ENCODE measurements at regions not wholly inside any gene's neighbourhood (a gene's known extent, or its start where the extent isn't known, plus 50 kb on each side); places are given as distances from the start of the nearest gene placed in this dataset.

DNA sequence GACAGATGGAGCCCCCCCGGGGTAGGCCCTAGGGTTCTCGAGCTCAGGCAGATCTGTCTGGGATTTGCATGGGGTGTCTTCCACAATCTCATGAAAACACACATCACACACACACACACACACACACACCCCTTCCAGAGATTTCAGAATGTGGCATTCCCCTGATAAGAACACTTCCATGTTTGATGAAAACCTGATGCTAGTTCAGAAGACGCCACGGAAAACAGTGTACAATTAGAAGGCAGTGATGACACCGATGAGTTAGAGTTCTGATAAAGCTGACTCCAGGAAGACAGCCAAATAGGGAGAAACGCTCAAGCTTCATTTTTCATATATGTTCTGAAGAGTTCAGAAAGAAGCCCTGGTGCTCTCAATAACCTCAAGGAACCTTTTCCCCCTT lies 438.7 kb upstream of the JARID2 start:
- TF ChIP-seq, protein P1, sequence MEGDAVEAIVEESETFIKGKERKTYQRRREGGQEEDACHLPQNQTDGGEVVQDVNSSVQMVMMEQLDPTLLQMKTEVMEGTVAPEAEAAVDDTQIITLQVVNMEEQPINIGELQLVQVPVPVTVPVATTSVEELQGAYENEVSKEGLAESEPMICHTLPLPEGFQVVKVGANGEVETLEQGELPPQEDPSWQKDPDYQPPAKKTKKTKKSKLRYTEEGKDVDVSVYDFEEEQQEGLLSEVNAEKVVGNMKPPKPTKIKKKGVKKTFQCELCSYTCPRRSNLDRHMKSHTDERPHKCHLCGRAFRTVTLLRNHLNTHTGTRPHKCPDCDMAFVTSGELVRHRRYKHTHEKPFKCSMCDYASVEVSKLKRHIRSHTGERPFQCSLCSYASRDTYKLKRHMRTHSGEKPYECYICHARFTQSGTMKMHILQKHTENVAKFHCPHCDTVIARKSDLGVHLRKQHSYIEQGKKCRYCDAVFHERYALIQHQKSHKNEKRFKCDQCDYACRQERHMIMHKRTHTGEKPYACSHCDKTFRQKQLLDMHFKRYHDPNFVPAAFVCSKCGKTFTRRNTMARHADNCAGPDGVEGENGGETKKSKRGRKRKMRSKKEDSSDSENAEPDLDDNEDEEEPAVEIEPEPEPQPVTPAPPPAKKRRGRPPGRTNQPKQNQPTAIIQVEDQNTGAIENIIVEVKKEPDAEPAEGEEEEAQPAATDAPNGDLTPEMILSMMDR (IDR thresholded peaks at IDR 0.05; ENCODE audit: low read depth, low read length) = no peak

DNA sequence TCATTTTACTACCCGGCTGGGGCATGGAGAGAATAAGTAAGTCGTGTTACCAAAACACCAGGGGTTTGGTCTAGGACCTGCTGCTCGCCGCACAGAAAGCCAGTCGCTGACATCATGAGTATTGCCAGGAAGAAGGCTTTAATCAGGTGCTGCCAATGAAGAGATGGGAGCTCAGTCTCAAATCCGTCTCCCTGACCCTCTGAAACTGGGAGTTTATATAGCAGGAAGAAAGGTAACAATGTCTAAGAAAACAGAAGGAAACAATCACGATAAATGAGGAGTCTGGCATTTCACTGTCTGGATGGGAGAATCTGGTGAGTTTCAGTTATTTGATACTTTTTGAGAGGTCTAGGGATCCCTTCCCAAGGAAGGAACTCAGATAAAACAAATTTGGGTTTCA lies 437.9 kb upstream of the JARID2 start:
- H3K4me3 ChIP-seq (ENCODE audit: low read depth, low read length) = no peak overlapping the region
- TF ChIP-seq, protein P1 (IDR thresholded peaks at IDR 0.05; ENCODE audit: low read depth, low read length) = no peak

More for the DNA sequence above, 438.7 kb upstream of the JARID2 start:
- no peak overlapping the region for H3K4me3 ChIP-seq (ENCODE audit: low read depth, low read length)

DNA sequence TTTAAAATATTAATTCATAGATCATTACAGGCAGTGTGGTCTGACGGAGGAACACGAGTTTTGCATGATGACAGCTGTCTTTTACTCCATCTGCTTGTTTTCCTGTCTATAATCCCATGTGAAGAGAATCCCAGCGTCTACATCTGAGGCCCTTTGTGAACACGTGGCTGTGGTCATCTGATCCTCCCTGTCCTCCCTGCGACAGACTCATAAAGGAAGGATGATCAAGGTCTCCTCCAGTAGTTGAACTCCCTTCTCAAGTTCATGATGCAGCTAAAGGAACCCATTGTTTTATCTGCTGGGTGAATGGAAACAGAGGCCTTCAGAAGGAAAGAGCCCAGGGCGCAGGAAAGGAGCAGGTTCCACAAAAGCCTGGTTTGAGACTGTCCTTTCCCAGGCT lies 435.8 kb upstream of the JARID2 start:
- TF ChIP-seq, protein P1 (IDR thresholded peaks at IDR 0.05; ENCODE audit: low read depth, low read length) = no peak
- H3K4me3 ChIP-seq (ENCODE audit: low read depth, low read length) = no peak overlapping the region

DNA sequence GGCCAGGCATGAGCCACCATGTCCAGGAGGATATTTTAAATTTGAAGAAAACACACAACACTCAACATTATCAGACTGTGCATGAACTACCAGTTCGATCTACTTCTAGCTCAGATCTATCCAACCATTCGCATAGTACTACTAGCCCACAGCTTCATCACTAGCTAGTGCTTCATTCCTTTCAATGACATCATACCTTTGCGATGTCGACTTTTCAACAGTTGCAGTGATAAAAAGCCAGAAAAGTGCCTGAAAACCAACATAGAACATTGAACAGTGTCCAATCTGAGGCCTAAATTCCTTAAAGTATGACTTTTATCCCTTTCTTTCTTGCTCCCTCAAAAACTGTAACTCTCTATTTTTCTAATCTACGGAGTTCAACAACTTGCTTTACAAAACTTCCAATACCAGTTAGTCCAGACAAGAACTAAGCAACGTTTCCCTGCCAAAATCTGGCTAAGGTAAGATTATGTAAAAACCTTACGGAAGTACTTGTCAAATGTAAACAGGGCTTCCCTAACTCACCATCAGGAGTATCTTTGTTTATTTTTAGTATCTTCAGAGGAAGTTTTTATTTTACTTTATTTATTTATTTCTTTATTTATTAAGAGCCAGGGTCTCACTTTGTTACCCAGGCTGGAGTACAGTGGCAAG lies 434.0 kb upstream of the JARID2 start:
- H3K4me3 ChIP-seq (ENCODE audit: low read depth, low read length) = no peak overlapping the region
- TF ChIP-seq, protein P1 (IDR thresholded peaks at IDR 0.05; ENCODE audit: low read depth, low read length) = no peak

DNA sequence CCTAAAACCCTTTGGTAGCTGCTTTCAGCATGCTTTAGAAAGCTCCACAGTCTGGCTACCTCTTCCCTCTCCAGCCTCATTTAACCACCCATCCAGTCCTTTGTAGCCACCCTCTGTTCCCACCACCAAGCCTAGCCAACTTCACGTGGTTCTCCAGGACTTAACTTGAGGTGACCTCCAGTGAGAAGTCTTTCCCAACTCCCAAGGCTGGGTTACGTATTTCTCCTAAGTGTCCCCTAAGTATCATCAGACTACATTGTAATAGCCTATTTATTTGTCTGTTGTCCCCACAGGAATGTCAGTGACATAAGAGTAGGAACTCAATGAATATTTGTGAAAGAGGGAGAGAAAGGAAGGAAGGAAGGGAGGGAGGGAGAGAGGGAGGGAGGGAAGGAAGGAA lies 431.9 kb upstream of the JARID2 start:
- H3K4me3 ChIP-seq (ENCODE audit: low read depth, low read length) = no peak overlapping the region
- TF ChIP-seq, protein P1 (IDR thresholded peaks at IDR 0.05; ENCODE audit: low read depth, low read length) = no peak

DNA sequence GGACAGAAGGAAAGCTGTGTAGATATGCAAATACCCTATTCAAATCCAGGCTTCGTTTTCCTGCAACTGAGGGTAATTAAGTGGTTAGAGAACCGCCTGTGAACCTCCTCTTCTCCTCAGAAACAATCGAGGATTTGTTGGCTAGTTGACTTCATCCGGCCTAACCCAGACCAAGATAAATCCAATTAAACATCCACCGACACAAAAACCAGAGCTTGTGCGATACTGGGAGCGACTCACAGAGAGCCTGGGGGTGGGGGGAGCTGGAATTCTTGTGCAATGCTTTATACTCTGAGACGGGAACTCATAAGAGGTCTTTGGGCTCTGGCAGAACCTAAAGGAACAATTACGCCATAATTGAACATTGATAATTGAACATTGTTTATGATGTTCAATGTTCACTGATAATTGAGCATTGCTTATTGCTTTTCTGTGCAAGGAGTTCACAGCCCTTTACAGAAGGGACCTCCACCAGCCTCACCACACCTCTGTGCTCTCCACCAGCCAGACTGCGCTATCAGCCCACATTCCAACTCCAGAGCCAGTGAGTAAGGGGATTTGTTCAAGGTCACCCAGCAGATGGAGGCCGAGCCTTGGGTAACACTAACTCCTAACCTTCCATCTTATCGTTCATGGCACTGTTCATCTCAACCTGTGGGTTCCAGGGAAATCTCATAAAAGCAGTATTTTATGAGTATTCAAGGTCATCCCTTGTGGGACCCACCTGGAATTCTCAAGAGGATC lies 429.6 kb upstream of the JARID2 start:
- H3K4me3 ChIP-seq (ENCODE audit: low read depth, low read length) = no peak overlapping the region

DNA sequence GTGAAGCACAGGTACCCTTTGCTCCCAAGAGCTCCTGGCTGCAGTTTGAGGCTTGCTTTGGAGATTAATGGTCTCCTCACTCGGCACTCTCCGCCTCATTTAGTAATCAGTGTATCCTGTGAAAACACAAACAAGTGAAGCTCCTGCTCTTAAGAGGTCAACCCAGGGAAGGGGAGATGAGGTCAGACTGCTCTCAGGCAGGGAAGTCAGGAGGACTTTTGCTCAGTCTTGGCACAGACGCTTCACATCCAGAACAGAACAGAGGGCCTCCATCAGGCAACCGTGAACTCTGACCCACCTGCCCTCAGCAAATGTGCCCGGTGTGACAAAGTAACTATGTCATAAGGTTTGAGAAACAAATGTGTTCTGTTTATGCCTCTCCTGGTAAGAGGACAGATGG lies 428.8 kb upstream of the JARID2 start:
- TF ChIP-seq, protein P1 (IDR thresholded peaks at IDR 0.05; ENCODE audit: low read depth, low read length) = no peak
- no peak overlapping the region for H3K4me3 ChIP-seq (ENCODE audit: low read depth, low read length)

More for the DNA sequence above, 429.6 kb upstream of the JARID2 start:
- TF ChIP-seq, protein P1 (IDR thresholded peaks at IDR 0.05; ENCODE audit: low read depth, low read length) = no peak

Measured in WI38 (cell line).